DOHH2 (cell line): ENCODE measurements at regions not wholly inside any gene's neighbourhood (a gene's known extent, or its start where the extent isn't known, plus 50 kb on each side); places are given as distances from the start of the nearest gene placed in this dataset.
"Not testable (repeated sequence)": the region's sequence is repeated elsewhere in the genome, so short reads cannot be mapped to it uniquely, and the experiment has no call there.

Source experiments
- H3F3A ChIP-seq: fragments of 200-600 bp; sonication (generic), shearing (Covaris generic); 2 replicates; pipeline ENCODE4 v1.6.0; 2016; ENCODE audit warnings: antibody characterized with exemption, mild to moderate bottlenecking; ENCODE audit not compliant: control insufficient read depth, insufficient read depth
- H3K27ac ChIP-seq: fragments of 200-600 bp; sonication (generic); 2 replicates; pipeline ENCODE4 v1.5.1; 2014; ENCODE audit warnings: low read depth, mild to moderate bottlenecking, low read length, moderate library complexity
- H3K27me3 ChIP-seq: fragments of 200-600 bp; sonication (generic); 2 replicates; pipeline ENCODE4 v1.6.1; 2014; ENCODE audit warnings: mild to moderate bottlenecking, low read length, mixed read lengths; ENCODE audit not compliant: control insufficient read depth
- H3K36me3 ChIP-seq: fragments of 200-600 bp; sonication (generic); 2 replicates; pipeline ENCODE4 v1.6.1; 2014; ENCODE audit warnings: mild to moderate bottlenecking, low read length, moderate library complexity, mixed read lengths; ENCODE audit not compliant: control insufficient read depth
- H3K4me1 ChIP-seq: fragments of 200-600 bp; sonication (generic); 2 replicates; pipeline ENCODE4 v1.6.1; 2014; ENCODE audit warnings: mild to moderate bottlenecking, low read length, mixed read lengths; ENCODE audit not compliant: control insufficient read depth
- H3K4me2 ChIP-seq: fragments of 200-600 bp; sonication (generic); 2 replicates; pipeline ENCODE4 v1.6.0; 2014; ENCODE audit warnings: mild to moderate bottlenecking, low read length, moderate library complexity
- H3K4me3 ChIP-seq: fragments of 200-600 bp; sonication (generic); 2 replicates; pipeline ENCODE4 v1.5.1; 2014; ENCODE audit warnings: mild to moderate bottlenecking, low read length, mixed read lengths
- H3K79me2 ChIP-seq: fragments of 200-600 bp; sonication (generic); 2 replicates; pipeline ENCODE4 v1.6.1; 2014; ENCODE audit warnings: mild to moderate bottlenecking, low read length, mixed read lengths; ENCODE audit not compliant: control insufficient read depth
- H3K9me2 ChIP-seq: fragments of 200-600 bp; sonication (generic); replicated peaks from 2 replicates; pipeline ENCODE4 v1.6.1; 2014; ENCODE audit warnings: mild to moderate bottlenecking, low read length, mixed read lengths; ENCODE audit not compliant: control insufficient read depth
- H3K9me3 ChIP-seq: fragments of 200-600 bp; sonication (generic); 2 replicates; pipeline ENCODE4 v1.6.1; 2014; ENCODE audit warnings: antibody characterized with exemption, low read length, mixed read lengths; ENCODE audit not compliant: control insufficient read depth, insufficient read depth
- H4K20me1 ChIP-seq: fragments of 200-600 bp; sonication (generic); 2 replicates; pipeline ENCODE4 v1.6.0; 2014; ENCODE audit warnings: low read depth, mild to moderate bottlenecking, antibody characterized with exemption, low read length, moderate library complexity; ENCODE audit not compliant: control insufficient read depth, insufficient read depth
- CTCF ChIP-seq: fragments of 200-600 bp; sonication (generic); IDR thresholded peaks from one replicate; pipeline ENCODE4 v1.5.1; 2014; ENCODE audit warnings: antibody characterized with exemption, mild to moderate bottlenecking, low read depth, low read length; ENCODE audit not compliant: poor library complexity, severe bottlenecking
- EZH2phosphoT487 ChIP-seq: fragments of 200-600 bp; sonication (generic); IDR thresholded peaks from 2 replicates; pipeline ENCODE4 v1.6.1; 2017; ENCODE audit warnings: borderline replicate concordance, mild to moderate bottlenecking, antibody characterized with exemption, low read length, moderate library complexity, mixed read lengths

GRCh38 chr12:116376354-116377193 lies 99.1 kb upstream of the MED13L start:
- peaks cover 9% of the 10 kb centered on the region for H3F3A ChIP-seq
- no peak overlapping the region for H3K4me2 ChIP-seq
- TF ChIP-seq CTCF, result no peak
- no peak for TF ChIP-seq EZH2phosphoT487

GRCh38 chr12:116377194-116377571 lies 99.7 kb upstream of the MED13L start:
- not testable (repeated sequence) for H3K27ac ChIP-seq, H3K4me2 ChIP-seq, H3K27me3 ChIP-seq

More at GRCh38 chr12:116376354-116377193, 99.1 kb upstream of the MED13L start:
- Histone ChIP-seq H3K9me3 (peaks cover 13% of the 10 kb centered on the region; the same call in 1 of the 2 replicates), H3K27ac (no peak overlapping the region), H3K79me2 (no peaks in the 10 kb centered on the region), H3K4me3 (no peak overlapping the region), H3K36me3 (no peaks in the 10 kb centered on the region), H3K27me3 (no peaks in the 10 kb centered on the region), H4K20me1 (no peaks in the 10 kb centered on the region), H3K4me1 (no peaks in the 10 kb centered on the region), H3K9me2 (no peaks in the 10 kb centered on the region)

GRCh38 chr12:116378002-116378401 lies 100.5 kb upstream of the MED13L start:
- Histone ChIP-seq H3K9me3 (peaks cover 13% of the 10 kb centered on the region; the same call in 1 of the 2 replicates), H3F3A (peaks cover 9% of the 10 kb centered on the region), H3K4me3 (no peak overlapping the region), H3K36me3 (no peaks in the 10 kb centered on the region), H4K20me1 (no peaks in the 10 kb centered on the region), H3K4me1 (no peaks in the 10 kb centered on the region), H3K4me2 (no peak overlapping the region), H3K9me2 (no peaks in the 10 kb centered on the region), H3K27ac (no peak overlapping the region), H3K27me3 (no peaks in the 10 kb centered on the region), H3K79me2 (no peaks in the 10 kb centered on the region)
- TF ChIP-seq EZH2phosphoT487, result no peak
- TF ChIP-seq CTCF, result no peak

More at GRCh38 chr12:116377194-116377571, 99.7 kb upstream of the MED13L start:
- not testable (repeated sequence) for H4K20me1 ChIP-seq, H3F3A ChIP-seq, H3K36me3 ChIP-seq, H3K4me1 ChIP-seq, H3K79me2 ChIP-seq, H3K4me3 ChIP-seq, H3K9me2 ChIP-seq
- H3K9me3 ChIP-seq, result peaks cover 13% of the 10 kb centered on the region; the same call in 1 of the 2 replicates

GRCh38 chr12:116380108-116380507 lies 102.6 kb upstream of the MED13L start:
- Histone ChIP-seq H3K9me2 (no peaks in the 10 kb centered on the region), H3K27me3 (no peaks in the 10 kb centered on the region), H3F3A (peaks cover 7% of the 10 kb centered on the region), H3K79me2 (no peaks in the 10 kb centered on the region), H3K4me1 (no peaks in the 10 kb centered on the region), H3K4me2 (no peak overlapping the region), H3K9me3 (peaks cover 10% of the 10 kb centered on the region; the same call in 1 of the 2 replicates), H3K36me3 (no peaks in the 10 kb centered on the region), H4K20me1 (no peaks in the 10 kb centered on the region), H3K27ac (no peak overlapping the region), H3K4me3 (no peak overlapping the region)
- TF ChIP-seq EZH2phosphoT487 (no peak), CTCF (no peak)

GRCh38 chr12:116380740-116381139 lies 103.2 kb upstream of the MED13L start:
- not testable (repeated sequence) for H3K79me2 ChIP-seq, H3K9me2 ChIP-seq, H3K27ac ChIP-seq, H3F3A ChIP-seq, H3K4me2 ChIP-seq, H3K27me3 ChIP-seq, H3K4me1 ChIP-seq, H3K9me3 ChIP-seq, H4K20me1 ChIP-seq, H3K36me3 ChIP-seq, H3K4me3 ChIP-seq
